ENCODE measurements at regions not wholly inside any gene's neighbourhood (a gene's known extent, or its start where the extent isn't known, plus 50 kb on each side); places are given as distances from the start of the nearest gene placed in this dataset.

GRCh38 chr13:57491318-57491717 is 140.2 kb upstream of the PCDH17 start:
- Histone ChIP-seq H3K4me3 (ENCODE audit: insufficient read depth, low read length, poor library complexity, severe bottlenecking) (no peak overlapping the region), H3K9me2 (replicated peaks; ENCODE audit: insufficient read depth, low read length) (no peaks in the 10 kb centered on the region), H3K79me2 (ENCODE audit: insufficient read depth, low read length) (no peaks in the 10 kb centered on the region), H3F3A (ENCODE audit: insufficient read depth) (no peaks in the 10 kb centered on the region), H3K27me3 (ENCODE audit: low read length) (no peaks in the 10 kb centered on the region), H3K36me3 (ENCODE audit: low read length) (no peaks in the 10 kb centered on the region), H3K9ac (ENCODE audit: low read length) (no peak overlapping the region), H3K27ac (ENCODE audit: low read depth, low read length) (no peak overlapping the region), H2AFZ (ENCODE audit: low read depth, low read length, severe bottlenecking) (no peak overlapping the region), H3K9me3 (ENCODE audit: insufficient read depth, low read length) (no peaks in the 10 kb centered on the region; the same call in 1 of the 2 replicates), H4K20me1 (ENCODE audit: low read depth, low read length) (no peaks in the 10 kb centered on the region), H3K4me2 (ENCODE audit: low read depth, low read length, poor library complexity, severe bottlenecking) (no peak overlapping the region)
- TF ChIP-seq, protein P1, sequence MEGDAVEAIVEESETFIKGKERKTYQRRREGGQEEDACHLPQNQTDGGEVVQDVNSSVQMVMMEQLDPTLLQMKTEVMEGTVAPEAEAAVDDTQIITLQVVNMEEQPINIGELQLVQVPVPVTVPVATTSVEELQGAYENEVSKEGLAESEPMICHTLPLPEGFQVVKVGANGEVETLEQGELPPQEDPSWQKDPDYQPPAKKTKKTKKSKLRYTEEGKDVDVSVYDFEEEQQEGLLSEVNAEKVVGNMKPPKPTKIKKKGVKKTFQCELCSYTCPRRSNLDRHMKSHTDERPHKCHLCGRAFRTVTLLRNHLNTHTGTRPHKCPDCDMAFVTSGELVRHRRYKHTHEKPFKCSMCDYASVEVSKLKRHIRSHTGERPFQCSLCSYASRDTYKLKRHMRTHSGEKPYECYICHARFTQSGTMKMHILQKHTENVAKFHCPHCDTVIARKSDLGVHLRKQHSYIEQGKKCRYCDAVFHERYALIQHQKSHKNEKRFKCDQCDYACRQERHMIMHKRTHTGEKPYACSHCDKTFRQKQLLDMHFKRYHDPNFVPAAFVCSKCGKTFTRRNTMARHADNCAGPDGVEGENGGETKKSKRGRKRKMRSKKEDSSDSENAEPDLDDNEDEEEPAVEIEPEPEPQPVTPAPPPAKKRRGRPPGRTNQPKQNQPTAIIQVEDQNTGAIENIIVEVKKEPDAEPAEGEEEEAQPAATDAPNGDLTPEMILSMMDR (IDR thresholded peaks at IDR 0.05; ENCODE audit: insufficient read depth, low read length, poor library complexity, severe bottlenecking): no peak
- no peak for TF ChIP-seq EZH2phosphoT487 (conservative IDR thresholded peaks at IDR 0.05; ENCODE audit: low read length)

- TF ChIP-seq, protein P1 (IDR thresholded peaks at IDR 0.05; ENCODE audit: insufficient read depth, low read length, poor library complexity, severe bottlenecking): no peak
- no peak for TF ChIP-seq EZH2phosphoT487 (conservative IDR thresholded peaks at IDR 0.05; ENCODE audit: low read length)
- Histone ChIP-seq H3K9me2 (replicated peaks; ENCODE audit: insufficient read depth, low read length) (no peaks in the 10 kb centered on the region; the same call in 1 of the 2 replicates), H3K9me3 (ENCODE audit: insufficient read depth, low read length) (no peaks in the 10 kb centered on the region)
Measured at GRCh38 chr13:57507752-57508463, 123.6 kb upstream of the PCDH17 start.

GRCh38 chr13:57511603-57512002 is 119.9 kb upstream of the PCDH17 start:
- no peaks in the 10 kb centered on the region for H3K36me3 ChIP-seq (ENCODE audit: low read length)
- H2AFZ ChIP-seq (ENCODE audit: low read depth, low read length, severe bottlenecking): no peak overlapping the region
- no peak overlapping the region for H3K9ac ChIP-seq (ENCODE audit: low read length)
- no peaks in the 10 kb centered on the region for H3K9me2 ChIP-seq (replicated peaks; ENCODE audit: insufficient read depth, low read length)
- no peak overlapping the region for H3K4me3 ChIP-seq (ENCODE audit: insufficient read depth, low read length, poor library complexity, severe bottlenecking)
- H3K27me3 ChIP-seq (ENCODE audit: low read length): no peaks in the 10 kb centered on the region
- no peak for TF ChIP-seq EZH2phosphoT487 (conservative IDR thresholded peaks at IDR 0.05; ENCODE audit: low read length)
- H3K4me2 ChIP-seq (ENCODE audit: low read depth, low read length, poor library complexity, severe bottlenecking): no peak overlapping the region
- no peaks in the 10 kb centered on the region for H3K9me3 ChIP-seq (ENCODE audit: insufficient read depth, low read length)
- no peak overlapping the region for H3K27ac ChIP-seq (ENCODE audit: low read depth, low read length)
- no peaks in the 10 kb centered on the region for H4K20me1 ChIP-seq (ENCODE audit: low read depth, low read length)
- no peaks in the 10 kb centered on the region for H3K79me2 ChIP-seq (ENCODE audit: insufficient read depth, low read length)
- H3F3A ChIP-seq (ENCODE audit: insufficient read depth): no peaks in the 10 kb centered on the region

More at GRCh38 chr13:57507752-57508463, 123.6 kb upstream of the PCDH17 start:
- H3F3A ChIP-seq (ENCODE audit: insufficient read depth): no peaks in the 10 kb centered on the region
- H2AFZ ChIP-seq (ENCODE audit: low read depth, low read length, severe bottlenecking): no peak overlapping the region
- no peak overlapping the region for H3K27ac ChIP-seq (ENCODE audit: low read depth, low read length)
- no peaks in the 10 kb centered on the region for H3K27me3 ChIP-seq (ENCODE audit: low read length)
- no peaks in the 10 kb centered on the region for H4K20me1 ChIP-seq (ENCODE audit: low read depth, low read length)
- H3K36me3 ChIP-seq (ENCODE audit: low read length): no peaks in the 10 kb centered on the region
- no peak overlapping the region for H3K4me3 ChIP-seq (ENCODE audit: insufficient read depth, low read length, poor library complexity, severe bottlenecking)
- H3K9ac ChIP-seq (ENCODE audit: low read length): no peak overlapping the region
- H3K79me2 ChIP-seq (ENCODE audit: insufficient read depth, low read length): no peaks in the 10 kb centered on the region
- H3K4me2 ChIP-seq (ENCODE audit: low read depth, low read length, poor library complexity, severe bottlenecking): no peak overlapping the region

- H3K27me3 ChIP-seq (ENCODE audit: low read length): no peaks in the 10 kb centered on the region
- no peaks in the 10 kb centered on the region for H3K36me3 ChIP-seq (ENCODE audit: low read length)
- no peaks in the 10 kb centered on the region for H3F3A ChIP-seq (ENCODE audit: insufficient read depth)
- H3K4me3 ChIP-seq (ENCODE audit: insufficient read depth, low read length, poor library complexity, severe bottlenecking): no peak overlapping the region
- H3K79me2 ChIP-seq (ENCODE audit: insufficient read depth, low read length): no peaks in the 10 kb centered on the region
- no peak overlapping the region for H3K9ac ChIP-seq (ENCODE audit: low read length)
- H2AFZ ChIP-seq (ENCODE audit: low read depth, low read length, severe bottlenecking): no peak overlapping the region
- H4K20me1 ChIP-seq (ENCODE audit: low read depth, low read length): no peaks in the 10 kb centered on the region
- no peak overlapping the region for H3K4me2 ChIP-seq (ENCODE audit: low read depth, low read length, poor library complexity, severe bottlenecking)
- H3K9me3 ChIP-seq (ENCODE audit: insufficient read depth, low read length): 0 out of 2 replicates have a peak, but pooled peaks cover 13% of the 10 kb centered on the region
- no peak overlapping the region for H3K27ac ChIP-seq (ENCODE audit: low read depth, low read length)
- no peak for TF ChIP-seq EZH2phosphoT487 (conservative IDR thresholded peaks at IDR 0.05; ENCODE audit: low read length)
- TF ChIP-seq, protein P1 (IDR thresholded peaks at IDR 0.05; ENCODE audit: insufficient read depth, low read length, poor library complexity, severe bottlenecking): no peak
- H3K9me2 ChIP-seq (replicated peaks; ENCODE audit: insufficient read depth, low read length): no peaks in the 10 kb centered on the region
Measured at GRCh38 chr13:57527114-57527735, 104.3 kb upstream of the PCDH17 start.
